ENCODE measurements at regions not wholly inside any gene's neighbourhood (a gene's known extent, or its start where the extent isn't known, plus 50 kb on each side); places are given as distances from the start of the nearest gene placed in this dataset.

- no peak for TF ChIP-seq POLR2AphosphoS5 (IDR thresholded peaks at IDR 0.05)
- no peak for TF ChIP-seq POLR2A (IDR thresholded peaks at IDR 0.05)
Measured at GRCh38 chr1:157306896-157307295, 168.7 kb upstream of the ETV3 start.

Measured in spleen (tissue), 3 donors.